ENCODE measurements at regions not wholly inside any gene's neighbourhood (a gene's known extent, or its start where the extent isn't known, plus 50 kb on each side); places are given as distances from the start of the nearest gene placed in this dataset.
A peak's percentile ranks its signal among the peaks of the same experiment; 100 is the strongest.

GRCh38 chr5:116370886-116371285, 203.7 kb downstream of the SEMA6A start:
- no peak for TF ChIP-seq EP300 (IDR thresholded peaks at IDR 0.05)
- TF ChIP-seq CTCF (IDR thresholded peaks at IDR 0.05) = no peak
- no peak for TF ChIP-seq POLR2A (IDR thresholded peaks at IDR 0.05; ENCODE audit: low read depth)
- peak in 1 of 2 donors; percentile 18 for TF ChIP-seq POLR2AphosphoS5 (IDR thresholded peaks at IDR 0.05)

All from esophagus muscularis mucosa (tissue), 4 donors.